Kidney (tissue), 13 donors: ENCODE measurements at regions not wholly inside any gene's neighbourhood (a gene's known extent, or its start where the extent isn't known, plus 50 kb on each side); places are given as distances from the start of the nearest gene placed in this dataset.

ENCODE experiments used
- DNase-seq, 5 donors: peaks; one replicate each; pipeline ENCODE4 v3.0.0-alpha.2; 2013 to 2020
- FAIRE-seq: peaks from 2 replicates; lab custom pipeline; 2012; peaks lifted over from hg19 to GRCh38; lab: Jason Lieb, UNC
- H3K27ac ChIP-seq, 2 donors: one replicate each; pipeline ENCODE4 v1.7.0; 2013; ENCODE audit warnings: low read depth in 2 of 2, low read length in 2 of 2, inconsistent platforms in 1 of 2
- H3K27me3 ChIP-seq: one replicate; pipeline ENCODE4 v1.7.1; 2013; ENCODE audit warnings: low read length, inconsistent platforms; ENCODE audit not compliant: control insufficient read depth, insufficient read depth
- H3K36me3 ChIP-seq, 3 donors: one replicate each; pipeline versions ENCODE4 v1.7.0 to v1.7.1; 2013; ENCODE audit warnings: low read length in 3 of 3, control low read depth in 1 of 3, inconsistent platforms in 1 of 3; ENCODE audit not compliant: insufficient read depth in 3 of 3, control insufficient read depth in 2 of 3
- H3K4me1 ChIP-seq, 3 donors: one replicate each; pipeline versions ENCODE4 v1.7.0 to v1.7.1; 2013; ENCODE audit warnings: low read length in 3 of 3, inconsistent platforms in 1 of 3, low read depth in 1 of 3; ENCODE audit not compliant: control insufficient read depth in 2 of 3, insufficient read depth in 2 of 3
- H3K4me3 ChIP-seq, 3 donors: one replicate each; pipeline versions ENCODE4 v1.7.0 to v1.8.1; 2013; ENCODE audit warnings: low read length in 3 of 3, control low read depth in 1 of 3, inconsistent platforms in 1 of 3
- H3K9ac ChIP-seq, 3 donors: one replicate each; pipeline versions ENCODE4 v1.7.0 to v1.7.1; 2013; ENCODE audit warnings: low read length in 3 of 3, control low read depth in 1 of 3, inconsistent platforms in 1 of 3
- H3K9me3 ChIP-seq, 3 donors: one replicate each; pipeline versions ENCODE4 v1.7.0 to v1.7.1; 2013; ENCODE audit warnings: low read length in 3 of 3, control low read depth in 1 of 3, inconsistent platforms in 1 of 3; ENCODE audit not compliant: control insufficient read depth in 2 of 3, insufficient read depth in 1 of 3
- intact Hi-C: fragments of 100-400 bp; cut with DNase I; formaldehyde crosslinking; loops from one replicate; pipeline ENCODE4 v1.11.1; 2022
- TF ChIP-seq, protein P1 (sequence below): IDR thresholded peaks from 3 replicates; pipeline ENCODE4 v1.5.1; 2012; ENCODE audit warnings: mild to moderate bottlenecking, moderate library complexity, borderline replicate concordance; ENCODE audit not compliant: insufficient read depth; ENCODE audit errors: extremely low read depth
- donor health status: control.
- donor health status: control.
- donor health status: control.
- donor health status: control.
- donor health status: control.
- donor health status: DM: yes; HTN: yes; CAD: no.
- donor health status: Normal renal cell carcinoma (clear cell type).

GRCh38 chr13:47291107-47291656, 394.3 kb upstream of the HTR2A start:
- Histone ChIP-seq H3K27me3 (no peaks in the 10 kb centered on the region), H3K9ac (no peak overlapping the region), H3K4me3 (no peak overlapping the region), H3K4me1 (no peaks in the 10 kb centered on the region), H3K27ac (no peak overlapping the region), H3K9me3 (no peaks in the 10 kb centered on the region), H3K36me3 (no peaks in the 10 kb centered on the region)
- DNase-seq (no peak), FAIRE-seq (no peak)
- intact Hi-C loops, result no loop called here
- TF ChIP-seq, protein P1, sequence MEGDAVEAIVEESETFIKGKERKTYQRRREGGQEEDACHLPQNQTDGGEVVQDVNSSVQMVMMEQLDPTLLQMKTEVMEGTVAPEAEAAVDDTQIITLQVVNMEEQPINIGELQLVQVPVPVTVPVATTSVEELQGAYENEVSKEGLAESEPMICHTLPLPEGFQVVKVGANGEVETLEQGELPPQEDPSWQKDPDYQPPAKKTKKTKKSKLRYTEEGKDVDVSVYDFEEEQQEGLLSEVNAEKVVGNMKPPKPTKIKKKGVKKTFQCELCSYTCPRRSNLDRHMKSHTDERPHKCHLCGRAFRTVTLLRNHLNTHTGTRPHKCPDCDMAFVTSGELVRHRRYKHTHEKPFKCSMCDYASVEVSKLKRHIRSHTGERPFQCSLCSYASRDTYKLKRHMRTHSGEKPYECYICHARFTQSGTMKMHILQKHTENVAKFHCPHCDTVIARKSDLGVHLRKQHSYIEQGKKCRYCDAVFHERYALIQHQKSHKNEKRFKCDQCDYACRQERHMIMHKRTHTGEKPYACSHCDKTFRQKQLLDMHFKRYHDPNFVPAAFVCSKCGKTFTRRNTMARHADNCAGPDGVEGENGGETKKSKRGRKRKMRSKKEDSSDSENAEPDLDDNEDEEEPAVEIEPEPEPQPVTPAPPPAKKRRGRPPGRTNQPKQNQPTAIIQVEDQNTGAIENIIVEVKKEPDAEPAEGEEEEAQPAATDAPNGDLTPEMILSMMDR, result no peak

DNA sequence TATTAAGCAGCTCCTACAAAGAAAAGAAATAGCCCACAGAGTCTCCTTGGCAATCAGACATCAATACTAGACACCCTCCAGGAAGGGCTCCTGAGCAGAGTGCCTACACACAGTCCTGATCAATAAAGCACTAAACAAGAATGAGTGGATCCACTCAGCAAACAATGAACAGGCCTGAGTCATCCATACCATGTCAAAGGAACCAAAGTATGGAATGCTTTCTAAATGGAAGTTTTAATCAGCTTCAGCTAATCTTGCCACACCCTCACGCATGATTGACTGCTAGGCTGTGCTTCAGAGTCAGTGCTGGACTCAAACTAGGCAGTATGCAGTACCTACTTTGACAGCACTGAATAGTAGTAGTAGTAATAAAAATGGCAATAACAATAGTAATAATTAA, 392.7 kb upstream of the HTR2A start:
- TF ChIP-seq, protein P1, result no peak
- Histone ChIP-seq H3K4me1 (no peaks in the 10 kb centered on the region), H3K4me3 (no peak overlapping the region), H3K27me3 (no peaks in the 10 kb centered on the region), H3K36me3 (no peaks in the 10 kb centered on the region), H3K27ac (no peak overlapping the region), H3K9ac (no peak overlapping the region), H3K9me3 (no peaks in the 10 kb centered on the region)
- DNase-seq (no peak), FAIRE-seq (no peak)
- intact Hi-C loops, result no loop called here

DNA sequence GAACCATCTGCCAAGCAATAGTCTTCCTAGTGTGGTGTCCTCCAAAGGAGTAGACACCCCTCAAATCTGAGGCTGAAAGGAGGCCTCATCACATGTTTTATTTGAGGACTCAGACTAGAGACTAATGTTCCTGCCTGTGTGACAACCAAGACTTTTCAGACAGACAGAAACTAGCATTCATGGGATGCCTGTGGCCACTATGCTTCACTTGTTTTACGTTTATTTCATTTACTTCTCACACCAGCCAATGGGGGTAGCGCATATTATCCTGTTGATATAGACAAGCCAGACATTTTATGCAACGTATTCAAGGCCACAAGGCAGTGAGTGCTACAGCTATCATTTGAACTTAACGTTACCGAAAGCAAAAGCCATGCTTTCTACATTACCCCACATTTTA, 391.7 kb upstream of the HTR2A start:
- H3K27me3 ChIP-seq, result no peaks in the 10 kb centered on the region
- DNase-seq, result no peak
- TF ChIP-seq, protein P1, result no peak
- intact Hi-C loops, result no loop called here
- no peaks in the 10 kb centered on the region for H3K4me1 ChIP-seq
- no peak overlapping the region for H3K9ac ChIP-seq
- no peak overlapping the region for H3K27ac ChIP-seq
- H3K36me3 ChIP-seq, result no peaks in the 10 kb centered on the region
- no peak overlapping the region for H3K4me3 ChIP-seq
- no peaks in the 10 kb centered on the region for H3K9me3 ChIP-seq
- no peak for FAIRE-seq

- TF ChIP-seq, protein P1, result no peak
- FAIRE-seq, result no peak
- Histone ChIP-seq H3K9me3 (no peaks in the 10 kb centered on the region), H3K36me3 (no peaks in the 10 kb centered on the region), H3K4me1 (no peaks in the 10 kb centered on the region), H3K27me3 (no peaks in the 10 kb centered on the region), H3K9ac (no peak overlapping the region), H3K4me3 (no peak overlapping the region), H3K27ac (no peak overlapping the region)
- DNase-seq, result no peak
- intact Hi-C loops, result no loop called here
These were observed 390.5 kb upstream of the HTR2A start for GRCh38 chr13:47287291-47287751.
